ENCODE measurements at regions not wholly inside any gene's neighbourhood (a gene's known extent, or its start where the extent isn't known, plus 50 kb on each side); places are given as distances from the start of the nearest gene placed in this dataset.
A peak's percentile ranks its signal among the peaks of the same experiment; 100 is the strongest.
"Not testable (repeated sequence)": the region's sequence is repeated elsewhere in the genome, so short reads cannot be mapped to it uniquely, and the experiment has no call there.

DNA sequence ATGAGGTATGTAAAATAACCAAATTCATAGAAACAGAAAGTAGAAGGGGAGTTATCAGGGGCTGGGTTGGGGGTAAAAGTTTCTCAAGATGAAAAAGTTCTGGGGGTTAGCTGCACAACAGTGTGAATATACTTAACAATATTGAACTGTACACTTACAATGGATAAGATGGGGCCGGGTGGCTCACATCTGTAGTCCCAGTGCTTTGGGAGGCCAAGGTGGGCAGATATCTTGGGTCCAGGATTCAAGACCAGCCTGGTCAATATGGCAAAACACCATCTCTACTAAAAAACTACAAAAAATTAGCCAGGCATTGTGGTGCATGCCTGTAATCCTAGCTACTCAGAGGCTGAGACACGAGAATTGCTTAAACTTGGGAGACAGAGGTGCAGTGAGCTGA is 274.3 kb downstream of the TJP1 start:
- no peak for DNase-seq

DNA sequence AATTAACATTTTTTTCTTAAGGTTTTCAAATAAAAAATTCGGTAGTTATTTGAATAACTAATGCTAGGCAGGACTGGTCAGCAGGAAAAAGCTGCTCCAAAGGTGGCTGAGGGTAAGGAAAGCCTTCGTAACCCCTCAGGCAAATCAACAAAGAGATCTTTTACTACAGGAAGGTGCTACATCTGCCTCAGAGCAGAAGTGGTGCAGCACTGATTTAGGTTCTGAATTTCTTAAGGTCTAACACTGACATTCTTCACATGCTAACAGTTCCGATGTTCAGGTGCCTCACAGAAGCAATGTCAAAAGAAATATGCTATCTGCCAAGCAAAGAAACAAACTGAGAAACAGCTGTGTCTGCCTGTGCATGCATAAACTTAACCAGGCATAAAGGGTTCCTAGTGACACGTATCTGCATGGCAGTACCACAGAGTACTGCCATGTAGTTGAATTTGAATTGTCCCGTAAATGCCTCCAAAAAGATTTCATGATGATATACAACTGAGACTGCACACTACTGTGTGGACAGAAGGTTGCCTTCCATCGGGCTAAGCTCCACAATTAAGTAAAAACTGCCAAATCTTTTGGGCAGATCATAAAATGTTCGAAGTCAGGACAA is 275.0 kb upstream of the NSMCE3 start:
- DNase-seq, result no peak

DNA sequence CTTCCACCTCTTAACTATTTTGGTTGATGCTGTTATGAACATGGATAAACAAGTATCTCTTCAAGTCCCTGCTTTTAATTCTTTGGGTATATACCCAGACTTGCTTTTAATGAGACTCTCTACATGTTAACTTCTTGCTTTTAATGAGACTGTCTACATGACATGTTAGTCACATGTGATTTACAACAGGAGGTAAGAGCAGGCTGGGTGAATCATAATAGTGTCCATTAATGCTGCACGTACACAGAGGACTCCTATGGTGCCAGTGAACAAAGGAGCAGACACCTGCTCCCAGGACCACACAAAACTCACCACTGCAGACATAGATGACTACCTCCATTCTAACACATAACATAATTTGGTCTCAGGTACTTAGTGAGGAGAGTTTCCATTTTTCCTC is 273.4 kb upstream of the NSMCE3 start:
- DNase-seq, result no peak

DNA sequence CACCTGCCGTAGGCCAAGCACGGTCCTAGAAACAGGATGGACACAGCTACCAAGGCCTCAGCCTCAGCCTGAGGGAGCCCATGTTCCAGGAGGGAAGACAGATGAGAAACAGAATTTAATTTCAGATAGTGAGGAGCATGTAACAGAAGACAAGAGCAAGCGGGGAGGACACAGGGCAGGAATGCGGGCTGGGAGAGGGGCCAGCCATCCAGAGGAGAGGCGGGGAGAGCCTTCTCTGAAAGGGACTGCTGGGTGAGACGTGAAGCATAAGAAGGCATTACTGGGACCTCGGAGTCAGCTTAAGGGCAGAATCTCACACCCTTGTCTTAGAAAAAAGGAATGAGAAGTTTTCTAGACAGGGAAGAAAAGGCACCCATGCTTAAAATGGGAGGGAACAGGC is 271.7 kb upstream of the NSMCE3 start:
- DNase-seq, result no peak

DNA sequence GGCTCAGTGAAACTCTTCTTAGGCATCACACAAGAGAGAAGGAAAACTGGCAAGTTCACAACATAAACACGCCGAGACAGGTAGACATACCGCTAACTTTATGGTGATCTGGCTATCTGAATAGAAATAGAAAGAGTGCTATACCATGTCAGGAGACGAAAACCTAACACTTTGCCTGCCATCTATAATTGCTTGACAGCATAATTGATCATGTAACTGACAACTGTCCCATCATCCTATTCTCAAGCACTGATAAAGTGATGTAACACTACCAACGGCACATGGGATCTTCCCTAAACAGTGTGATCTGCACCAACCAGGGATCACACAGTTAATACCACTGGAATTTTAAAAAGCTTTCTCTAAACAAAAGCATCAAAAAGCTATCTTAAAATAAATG is 270.9 kb upstream of the NSMCE3 start:
- DNase-seq, result no peak

DNA sequence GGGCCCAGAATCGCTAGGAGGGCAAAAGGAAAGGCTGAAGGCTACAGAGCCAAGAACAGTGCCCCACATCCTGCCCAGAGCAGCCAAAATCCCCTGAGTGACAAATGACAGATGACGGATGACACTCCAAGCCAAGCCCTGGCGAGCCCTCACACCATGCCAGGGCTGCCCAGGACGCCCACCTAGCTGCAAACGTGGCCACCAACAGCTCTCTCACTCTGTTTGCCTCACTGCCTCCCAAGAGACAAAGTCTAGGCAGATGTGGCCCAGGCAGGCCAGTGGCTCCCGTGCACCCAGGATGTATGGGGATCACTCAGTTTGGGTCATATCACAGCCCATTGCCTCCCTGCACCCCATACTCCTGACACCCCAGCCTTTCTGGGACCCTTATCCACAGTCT is 270.1 kb upstream of the NSMCE3 start:
- DNase-seq, result no peak

DNA sequence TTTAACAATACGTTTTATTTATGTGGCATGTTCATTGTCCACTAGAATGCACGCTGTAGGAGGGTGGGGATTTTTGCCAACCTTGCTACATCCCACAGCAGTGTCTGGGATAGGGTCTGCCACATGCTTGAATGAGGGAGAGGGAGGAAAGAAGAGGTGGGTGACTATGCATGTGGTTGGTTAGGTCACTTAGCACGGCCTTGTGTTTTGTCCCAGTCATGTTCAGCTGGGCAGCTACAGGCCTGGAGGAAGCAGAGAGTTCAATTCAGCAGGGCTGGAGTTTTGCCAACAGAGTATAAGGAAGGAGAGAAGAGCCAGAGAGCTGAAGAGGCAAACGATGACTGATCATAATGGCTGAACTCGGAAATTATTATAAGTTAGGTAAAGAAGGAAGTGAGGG is 268.4 kb upstream of the NSMCE3 start:
- DNase-seq, result no peak

DNA sequence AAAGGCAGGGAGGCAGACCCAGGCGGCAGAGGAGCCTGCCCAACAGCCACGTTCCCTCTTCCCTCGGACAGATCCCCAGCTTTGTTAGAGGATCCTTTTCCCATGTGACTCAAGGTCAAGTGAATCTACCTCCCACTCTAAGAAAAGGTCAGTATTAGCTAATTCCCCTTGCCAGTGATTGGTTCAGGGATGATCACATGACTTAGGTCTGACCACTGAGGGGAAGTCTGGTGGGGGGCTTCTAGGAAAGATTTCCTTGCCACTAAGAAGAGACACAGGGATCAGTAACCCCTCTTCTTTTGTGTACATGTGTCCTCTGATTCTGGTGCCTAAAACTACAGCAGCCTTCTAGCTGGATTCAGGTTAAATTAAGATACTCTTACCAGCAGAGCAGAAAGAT is 266.3 kb upstream of the NSMCE3 start:
- DNase-seq, result no peak

DNA sequence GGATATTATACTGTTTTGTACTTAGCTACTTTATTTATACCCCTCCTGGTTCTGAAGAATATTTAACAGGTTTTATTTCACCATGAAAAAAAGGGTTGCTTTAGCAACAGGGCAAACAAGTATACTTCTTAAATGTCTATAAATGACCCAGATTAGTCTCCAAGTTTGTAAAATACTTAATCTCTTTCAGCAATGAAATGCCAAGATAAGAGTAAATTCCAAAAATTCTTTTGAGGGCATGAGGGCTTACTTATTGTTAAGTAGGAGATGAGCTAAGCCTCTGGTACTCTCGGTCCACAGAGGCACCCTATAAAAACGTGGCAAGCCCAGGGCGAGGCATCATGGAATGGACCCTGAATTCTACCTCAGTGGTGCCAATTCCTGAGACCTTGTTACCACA is 264.8 kb upstream of the NSMCE3 start:
- DNase-seq, result no peak

DNA sequence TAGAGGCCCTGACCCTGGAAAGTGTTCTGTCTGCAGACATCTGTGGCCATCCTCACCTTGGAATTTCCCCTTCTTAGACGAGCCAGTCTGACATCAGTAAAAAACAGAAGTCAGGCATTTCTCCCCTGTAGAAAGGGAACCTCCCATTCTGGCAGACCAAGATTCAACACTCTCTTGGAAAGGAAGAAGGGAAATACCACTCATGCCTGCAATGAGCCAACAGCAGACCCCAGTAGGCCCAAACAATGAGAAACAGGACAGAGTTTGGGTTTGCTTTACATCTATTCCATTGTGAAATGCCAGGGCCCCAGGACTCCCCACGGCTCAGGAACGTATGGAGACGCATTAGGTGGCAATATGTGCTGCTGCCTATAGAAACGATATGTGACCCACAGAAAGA is 264.0 kb upstream of the NSMCE3 start:
- no peak for DNase-seq

DNA sequence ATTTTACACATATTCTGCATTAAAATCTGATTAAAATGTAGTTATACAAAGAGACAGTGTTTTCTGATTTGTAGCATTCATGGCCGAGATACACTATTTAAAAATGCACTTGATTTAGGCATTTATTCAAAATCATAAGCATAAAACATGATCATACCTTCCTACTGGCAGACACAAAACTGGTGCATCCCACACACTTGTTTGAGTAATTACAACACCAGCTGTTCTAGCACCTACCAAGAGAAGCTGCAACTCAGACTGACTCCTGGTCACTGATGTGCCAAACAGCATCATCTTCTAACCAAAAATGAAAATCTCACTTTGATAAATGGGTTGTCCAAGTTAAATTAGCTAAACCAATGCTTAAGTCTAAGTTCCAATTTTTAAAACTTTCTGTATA is 262.7 kb upstream of the NSMCE3 start:
- no peak for DNase-seq

DNA sequence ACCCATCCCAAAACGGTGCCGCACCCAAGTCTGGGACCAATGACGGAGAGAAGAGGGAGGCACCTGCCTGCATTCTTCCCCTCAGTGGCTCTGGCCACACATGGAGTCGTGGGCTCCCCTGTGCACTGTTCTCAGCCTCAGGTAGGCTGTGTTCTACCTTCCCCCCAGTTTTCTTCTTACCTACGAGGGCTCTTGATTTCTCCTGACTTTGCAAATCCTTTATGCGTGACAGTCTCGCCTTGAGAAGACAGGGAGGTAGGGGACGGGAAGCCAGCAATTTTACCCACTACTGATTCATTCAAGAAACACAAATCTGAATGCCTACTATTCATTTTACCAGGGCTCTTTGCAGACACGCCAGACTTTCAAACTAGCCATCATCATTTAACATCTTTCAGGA is 261.3 kb upstream of the NSMCE3 start:
- DNase-seq, result no peak

DNA sequence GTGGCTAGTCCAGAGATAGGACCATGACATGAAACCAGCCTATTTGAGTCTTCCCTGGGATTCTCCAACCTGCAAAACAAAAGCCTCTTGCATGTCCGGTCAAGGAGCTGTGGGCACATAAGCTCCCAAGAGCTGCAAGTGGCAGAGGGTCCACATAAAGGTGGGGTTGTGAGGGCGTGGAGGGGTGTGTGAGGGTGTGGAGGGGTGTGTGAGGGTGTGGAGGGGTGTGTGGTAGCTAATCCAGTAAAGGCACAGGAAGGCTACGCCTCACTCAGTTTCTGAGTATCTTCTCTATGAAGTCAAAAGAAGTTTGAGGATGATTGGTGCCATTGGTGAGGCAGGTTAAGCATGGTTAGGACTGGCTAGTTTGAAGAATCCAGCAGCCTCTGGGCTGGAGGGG is 259.4 kb upstream of the NSMCE3 start:
- DNase-seq, result no peak

DNA sequence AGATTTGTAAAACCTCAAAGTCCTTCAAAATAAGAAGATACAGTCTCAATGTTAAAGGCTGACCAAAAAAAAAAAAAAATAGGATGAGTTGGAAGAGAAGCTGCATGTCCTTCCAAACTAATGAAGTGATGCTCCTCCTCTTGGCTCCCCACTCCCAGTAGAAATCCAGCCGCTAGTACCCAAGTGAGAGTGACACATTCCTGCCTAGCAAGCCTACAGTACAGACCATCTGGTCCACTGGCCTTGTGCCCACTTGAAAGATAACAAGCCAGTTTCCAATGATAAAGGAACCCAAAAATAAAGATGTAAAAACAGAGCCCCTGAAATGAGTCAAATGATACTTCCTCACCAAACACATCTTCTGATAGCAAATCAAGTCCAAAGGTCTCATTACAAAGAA is 258.7 kb upstream of the NSMCE3 start:
- peak; percentile 5 for DNase-seq

DNA sequence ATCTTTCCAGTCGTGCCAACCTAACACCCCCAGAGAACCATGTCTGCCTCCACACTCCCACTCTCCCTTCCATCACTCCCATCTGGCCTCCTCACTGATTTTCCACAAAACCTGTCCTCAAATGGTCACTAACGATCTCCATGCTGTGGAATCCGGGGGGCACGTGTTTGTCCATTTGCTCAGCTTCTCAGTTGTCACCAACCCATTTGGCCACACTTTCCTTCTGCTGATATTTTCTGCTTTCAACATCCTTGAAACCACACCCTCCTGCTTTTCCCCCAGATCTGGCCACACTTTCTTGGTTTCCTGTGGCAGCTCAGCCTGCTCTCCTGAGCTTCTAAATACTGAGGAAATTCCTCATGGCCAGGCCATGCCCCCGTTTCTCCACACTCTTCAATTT is 257.2 kb upstream of the NSMCE3 start:
- no peak for DNase-seq

DNA sequence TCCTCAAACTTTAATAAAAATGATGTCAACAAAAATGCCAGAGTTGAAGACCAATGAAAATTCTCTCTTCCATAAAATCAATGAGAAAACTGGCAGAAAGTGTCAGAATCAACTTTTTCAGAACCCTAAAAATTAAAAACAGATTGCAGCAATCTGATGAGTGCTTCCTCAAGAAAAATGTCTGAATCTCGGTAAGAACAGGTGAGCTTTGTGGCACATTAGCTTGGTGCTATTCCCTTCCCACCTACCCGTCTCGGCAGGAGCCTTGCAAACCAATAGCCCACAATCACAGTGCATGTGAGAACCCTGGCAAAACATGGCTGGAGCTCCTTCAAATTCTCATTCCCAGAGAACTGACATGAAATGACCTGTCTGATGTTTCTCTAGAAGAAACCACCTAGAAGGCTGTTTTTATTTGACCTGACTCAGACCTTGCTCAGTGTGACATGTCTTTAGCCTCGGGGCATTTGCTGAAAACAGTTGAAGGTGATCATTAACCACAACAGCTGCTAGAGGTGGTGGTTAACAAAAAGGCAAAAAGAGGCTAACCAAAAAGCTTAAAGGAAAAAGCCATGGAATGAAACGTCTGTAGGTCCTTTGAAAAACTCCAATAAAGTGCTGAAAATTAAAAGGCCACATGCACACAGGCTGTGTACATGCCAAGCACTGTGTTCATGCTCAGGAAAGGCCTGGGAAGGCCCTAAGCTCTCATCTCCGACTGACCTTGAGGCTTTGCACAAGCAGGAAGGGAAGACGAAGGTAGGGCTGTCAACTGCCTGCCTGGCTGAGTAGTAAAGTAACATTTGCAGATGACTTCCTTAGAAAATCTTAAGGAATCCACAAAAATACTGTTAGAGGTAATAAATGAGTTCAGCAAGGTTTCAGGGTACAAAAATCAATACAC is 253.0 kb upstream of the NSMCE3 start:
- no peak for DNase-seq

DNA sequence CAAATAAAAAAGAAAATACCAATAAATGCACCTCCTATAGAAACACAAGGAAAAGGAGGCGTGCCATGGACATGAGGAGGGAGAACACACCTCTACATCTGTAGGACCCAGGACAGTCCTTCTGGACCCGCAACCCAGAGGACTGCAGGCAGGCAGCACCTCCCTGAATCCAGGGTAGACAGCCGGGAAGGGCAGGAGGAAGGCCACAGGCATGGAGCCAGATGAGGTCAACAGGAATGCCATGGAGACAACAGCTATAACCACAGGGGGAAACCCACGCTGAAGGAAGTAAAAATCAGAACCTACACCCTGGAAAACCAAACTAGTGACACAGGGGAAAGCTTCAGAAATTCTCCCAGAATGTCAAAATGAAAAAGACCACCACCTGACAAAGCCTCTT is 248.8 kb upstream of the NSMCE3 start:
- DNase-seq, result no peak

DNA sequence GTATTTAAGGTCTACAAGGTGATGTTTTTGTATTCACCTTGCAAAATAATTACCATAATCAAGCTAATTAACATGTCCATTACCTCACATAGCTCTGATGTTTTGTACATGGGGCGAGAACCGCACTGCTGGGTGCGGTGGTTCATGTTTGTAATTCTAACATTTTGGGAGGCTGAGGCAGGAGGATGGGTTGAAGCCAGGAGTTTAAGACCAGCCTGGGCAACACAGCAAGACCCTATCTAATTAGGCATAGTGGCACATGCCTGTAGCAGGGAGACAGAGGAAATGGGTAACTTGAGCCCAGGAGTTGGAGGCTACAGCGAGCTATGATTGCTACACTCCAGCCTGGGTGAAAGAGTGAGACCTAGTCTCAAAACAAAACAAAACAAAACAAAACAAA is 248.2 kb upstream of the NSMCE3 start:
- no peak for DNase-seq

DNA sequence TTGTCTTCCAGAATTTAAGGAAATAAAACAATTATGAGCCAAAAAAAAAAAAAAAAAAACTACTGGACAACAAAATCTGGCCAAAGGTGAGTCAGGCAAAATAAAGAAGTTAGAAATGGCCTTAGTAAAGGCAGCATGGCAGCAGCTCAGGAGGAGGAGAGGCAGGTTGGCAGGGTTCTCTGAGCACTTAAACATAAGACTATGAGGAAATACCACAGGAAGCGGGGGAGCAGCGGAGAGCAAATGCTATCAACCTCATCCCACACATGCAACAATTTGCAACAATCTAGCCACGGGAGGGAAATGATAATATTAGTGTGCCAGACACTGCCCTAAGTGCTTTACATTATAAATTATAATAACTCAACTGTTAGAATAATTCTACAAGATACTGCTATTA is 247.3 kb upstream of the NSMCE3 start:
- no peak for DNase-seq

DNA sequence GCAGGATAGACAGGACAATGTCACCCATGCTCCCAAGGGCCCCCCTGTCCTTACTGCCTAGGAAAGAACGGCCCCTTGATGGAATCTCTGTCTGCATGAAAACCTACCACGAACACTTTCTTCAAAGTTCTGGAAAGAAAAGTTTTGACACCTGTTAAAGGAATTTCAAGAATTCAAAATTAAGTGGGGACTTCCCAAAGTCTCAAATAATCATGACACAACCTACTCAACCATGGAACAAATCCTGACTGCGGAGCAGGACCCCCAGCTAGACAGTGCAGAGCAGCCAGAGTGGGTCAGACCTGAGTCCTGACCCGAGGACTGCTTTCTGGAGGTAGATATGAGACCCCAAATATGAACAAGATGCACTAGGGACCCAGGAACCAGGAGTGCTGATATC is 245.3 kb upstream of the NSMCE3 start:
- DNase-seq, result no peak

DNA sequence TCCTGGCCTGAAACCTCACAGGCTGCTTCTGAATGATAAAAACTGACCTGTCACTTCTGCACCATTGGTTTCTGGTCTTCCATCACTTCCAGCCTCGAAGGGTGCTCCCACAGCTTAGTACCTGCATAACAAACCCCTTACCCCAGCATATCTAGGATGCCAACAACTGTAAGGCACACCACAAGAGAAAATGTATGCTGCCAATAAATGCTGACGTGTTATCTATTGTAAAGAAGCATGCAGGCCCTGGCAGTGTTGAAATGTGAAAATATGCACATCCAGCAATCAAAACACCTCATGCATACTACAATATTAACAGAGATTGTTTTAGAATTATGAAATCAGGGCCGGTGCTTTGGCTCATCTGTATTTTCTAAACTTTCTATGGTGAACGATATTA is 242.0 kb upstream of the NSMCE3 start:
- DNase-seq, result no peak

DNA sequence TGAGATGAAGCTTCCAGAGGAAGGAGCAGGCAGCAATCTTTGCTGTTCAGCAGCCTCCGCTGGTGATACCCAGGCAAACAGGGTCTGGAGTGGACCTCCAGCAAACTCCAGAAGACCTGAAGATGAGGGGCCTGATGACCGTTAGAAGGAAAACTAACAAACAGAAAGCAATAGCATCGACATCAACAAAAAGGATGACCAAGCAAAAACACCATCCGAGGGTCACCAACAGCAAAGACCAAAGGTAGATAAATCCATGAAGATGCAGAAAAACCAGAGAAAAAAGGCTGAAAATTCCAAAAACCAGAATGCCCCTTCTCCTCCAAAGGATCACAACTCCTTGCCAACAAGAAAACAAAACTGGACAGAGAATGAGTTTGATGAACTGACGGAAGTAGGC is 235.9 kb upstream of the NSMCE3 start:
- DNase-seq, result not testable (repeated sequence)

DNA sequence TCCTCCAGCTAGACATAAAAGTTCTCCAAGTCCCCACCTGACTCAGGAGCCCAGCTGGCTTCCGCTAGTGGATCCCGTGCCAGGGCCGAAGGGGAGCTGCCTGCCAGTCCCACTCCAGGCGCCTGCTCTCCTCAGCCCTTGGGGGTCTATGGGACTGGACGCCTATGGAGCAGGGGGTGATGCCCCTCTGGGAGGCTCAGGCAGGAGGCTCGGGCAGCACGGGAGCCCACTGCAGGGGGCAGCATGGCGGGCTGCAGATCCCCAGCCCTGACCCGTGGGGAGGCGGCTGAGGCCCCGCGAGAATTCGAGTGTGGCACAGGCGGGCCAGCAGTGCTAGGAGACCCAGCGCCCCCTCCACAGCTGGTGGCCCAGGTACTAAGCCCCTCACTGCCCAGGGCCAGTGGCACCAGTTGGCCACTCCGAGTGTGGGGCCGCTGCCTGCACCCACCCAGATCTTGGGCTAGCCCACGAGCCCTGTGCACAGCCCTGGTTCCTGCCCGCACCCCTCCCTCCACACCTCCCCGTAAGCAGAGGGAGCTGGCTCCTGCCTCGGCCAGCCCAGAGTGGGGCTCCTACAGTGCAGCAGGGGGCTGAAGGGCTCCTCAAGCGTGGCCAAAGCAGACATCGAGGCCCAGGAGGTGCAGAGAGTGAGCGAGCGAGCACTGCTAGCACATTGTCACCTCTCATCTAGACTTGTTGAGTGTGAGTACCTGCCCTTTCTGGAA is 221.3 kb upstream of the NSMCE3 start:
- no peak for DNase-seq

DNA sequence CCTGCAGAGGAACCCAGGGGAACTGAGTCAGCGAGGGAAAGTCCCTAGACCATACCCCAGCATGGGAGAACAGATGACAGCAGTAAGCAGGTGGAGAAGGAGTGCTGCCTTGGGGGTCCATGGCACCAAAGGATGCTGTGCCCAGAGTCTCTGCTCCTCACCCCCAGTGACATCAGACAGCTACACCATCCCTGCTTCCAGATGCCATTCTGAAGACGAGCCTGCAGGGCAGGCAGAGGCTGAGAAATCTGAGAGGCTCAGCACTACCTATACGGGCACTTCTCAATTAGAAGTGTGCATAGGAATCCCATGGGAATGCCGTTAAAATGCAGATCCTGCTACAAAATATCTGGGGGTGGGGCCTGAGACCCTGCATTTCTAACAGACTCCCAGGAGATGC is 211.3 kb upstream of the NSMCE3 start:
- no peak for DNase-seq
